ENCODE measurements at regions not wholly inside any gene's neighbourhood (a gene's known extent, or its start where the extent isn't known, plus 50 kb on each side); places are given as distances from the start of the nearest gene placed in this dataset.

DNA sequence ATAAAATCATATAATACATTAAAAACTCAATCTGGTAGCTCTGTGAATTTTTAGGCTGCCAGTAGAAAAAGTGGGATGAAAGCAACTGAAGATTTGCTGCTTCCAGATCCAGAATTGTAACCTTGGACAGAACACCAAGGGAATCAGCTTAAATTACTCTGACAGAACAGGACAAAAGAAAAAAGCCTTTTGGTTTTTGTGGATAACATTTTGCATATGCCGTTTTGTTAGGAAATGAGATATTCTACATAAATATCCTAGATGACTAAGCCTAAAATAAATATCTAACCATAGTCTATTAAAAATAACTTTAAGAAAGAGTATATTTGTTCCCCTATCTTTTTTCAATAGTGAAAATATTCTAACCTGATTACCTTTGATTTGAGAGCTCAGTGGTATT lies 148.7 kb upstream of the DOCK10 start:
- Histone ChIP-seq H3K4me1 (ENCODE audit: control insufficient read depth, insufficient read depth, low read length) (no peaks in the 10 kb centered on the region), H3K36me3 (ENCODE audit: control insufficient read depth, insufficient read depth, low read length) (no peaks in the 10 kb centered on the region), H3K27me3 (ENCODE audit: control insufficient read depth, insufficient read depth, low read length) (no peaks in the 10 kb centered on the region), H3K9me3 (ENCODE audit: control insufficient read depth, insufficient read depth, low read length) (no peaks in the 10 kb centered on the region), H3K27ac (ENCODE audit: low read length) (no peak overlapping the region), H3K4me3 (ENCODE audit: low read length) (no peak overlapping the region)
- H3K4me1 Mint-ChIP-seq, result no peaks in the 10 kb centered on the region
- H3K9me3 Mint-ChIP-seq, result no peaks in the 10 kb centered on the region
- no peak overlapping the region for H3K27ac Mint-ChIP-seq
- peaks cover 8 to 42% of the 10 kb centered on the region in 2 donors for H3K27me3 Mint-ChIP-seq (ENCODE audit: low read depth in 2 of 2)
- TF ChIP-seq CTCF (IDR thresholded peaks at IDR 0.05), result no peak
- no peak for DNase-seq
- intact Hi-C loops (cut with micrococcal nuclease), result no loop called here
- ATAC-seq, result no peak
- H3K4me3 Mint-ChIP-seq, result no peak overlapping the region
- no CpG with 5 or more reads among the region's 1 CpG for WGBS (ENCODE audit: insufficient coverage)
- H3K36me3 Mint-ChIP-seq, result no peaks in the 10 kb centered on the region

DNA sequence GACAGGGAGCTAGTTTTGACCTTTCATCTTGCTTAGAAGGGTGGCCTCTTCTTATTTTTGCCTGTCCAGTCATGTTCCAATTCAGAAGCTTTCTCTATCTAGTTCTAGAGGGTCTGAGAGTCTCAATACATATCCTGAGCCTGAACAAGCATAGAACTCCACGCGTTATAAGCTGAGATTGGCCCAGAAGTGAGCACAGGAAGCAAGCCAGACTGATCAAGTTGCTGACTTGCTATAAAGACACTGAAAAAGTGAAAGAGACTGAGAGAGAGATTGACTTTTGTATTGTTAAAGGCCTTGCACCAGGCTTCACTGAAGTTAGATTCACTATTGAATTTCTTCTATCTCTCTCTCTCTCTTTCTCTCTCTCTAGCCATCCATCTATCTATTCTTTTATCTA lies 142.7 kb upstream of the DOCK10 start:
- WGBS (ENCODE audit: insufficient coverage), result 95% methylated on average over 2 of the region's 2 CpGs
- Mint-ChIP-seq H3K4me1 (no peaks in the 10 kb centered on the region), H3K27ac (no peak overlapping the region), H3K4me3 (no peak overlapping the region), H3K9me3 (no peaks in the 10 kb centered on the region), H3K36me3 (no peaks in the 10 kb centered on the region), H3K27me3 (ENCODE audit: low read depth in 2 of 2) (peaks cover 5 to 47% of the 10 kb centered on the region in 2 donors)
- no peak for DNase-seq
- no peak for TF ChIP-seq CTCF (IDR thresholded peaks at IDR 0.05)
- Histone ChIP-seq H3K27me3 (ENCODE audit: control insufficient read depth, insufficient read depth, low read length) (no peaks in the 10 kb centered on the region), H3K4me1 (ENCODE audit: control insufficient read depth, insufficient read depth, low read length) (no peaks in the 10 kb centered on the region), H3K9me3 (ENCODE audit: control insufficient read depth, insufficient read depth, low read length) (no peaks in the 10 kb centered on the region), H3K4me3 (ENCODE audit: low read length) (no peak overlapping the region), H3K36me3 (ENCODE audit: control insufficient read depth, insufficient read depth, low read length) (no peaks in the 10 kb centered on the region), H3K27ac (ENCODE audit: low read length) (no peak overlapping the region)
- intact Hi-C loops (cut with micrococcal nuclease), result no loop called here
- ATAC-seq, result no peak

DNA sequence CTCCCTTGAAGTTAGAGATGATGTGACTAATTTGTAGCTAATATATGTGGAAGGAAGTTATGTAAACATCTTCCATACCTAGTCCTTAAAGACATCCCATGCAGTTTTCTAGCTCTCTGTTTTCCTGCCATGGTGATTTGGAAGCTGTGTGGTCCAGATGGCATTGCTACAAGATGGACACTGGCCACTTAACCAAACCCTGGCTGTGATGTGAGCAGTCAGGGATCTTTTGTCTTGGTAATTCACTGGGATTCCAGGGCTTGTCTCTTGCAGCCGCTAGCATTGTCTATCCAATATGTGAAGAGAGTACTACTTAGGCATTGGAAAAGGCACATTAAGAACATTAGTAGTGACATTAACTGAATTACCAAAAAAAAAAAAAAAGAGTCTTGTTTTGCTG lies 139.9 kb upstream of the DOCK10 start:
- intact Hi-C loops (cut with micrococcal nuclease), result no loop called here
- H3K27me3 ChIP-seq (ENCODE audit: control insufficient read depth, insufficient read depth, low read length), result no peaks in the 10 kb centered on the region
- TF ChIP-seq CTCF (IDR thresholded peaks at IDR 0.05), result no peak
- no peaks in the 10 kb centered on the region for H3K9me3 ChIP-seq (ENCODE audit: control insufficient read depth, insufficient read depth, low read length)
- peaks cover 2 to 19% of the 10 kb centered on the region in 2 donors for H3K27me3 Mint-ChIP-seq (ENCODE audit: low read depth in 2 of 2)
- no peak overlapping the region for H3K27ac ChIP-seq (ENCODE audit: low read length)
- H3K36me3 ChIP-seq (ENCODE audit: control insufficient read depth, insufficient read depth, low read length), result no peaks in the 10 kb centered on the region
- no peaks in the 10 kb centered on the region for H3K9me3 Mint-ChIP-seq
- 100% methylated on average over 1 of the region's 1 CpG for WGBS (ENCODE audit: insufficient coverage)
- H3K4me3 ChIP-seq (ENCODE audit: low read length), result no peak overlapping the region
- DNase-seq (no peak), ATAC-seq (no peak)
- no peaks in the 10 kb centered on the region for H3K36me3 Mint-ChIP-seq
- H3K4me1 ChIP-seq (ENCODE audit: control insufficient read depth, insufficient read depth, low read length), result no peaks in the 10 kb centered on the region
- no peaks in the 10 kb centered on the region for H3K4me1 Mint-ChIP-seq
- H3K4me3 Mint-ChIP-seq, result no peak overlapping the region
- no peak overlapping the region for H3K27ac Mint-ChIP-seq

- Histone ChIP-seq H3K27me3 (ENCODE audit: control insufficient read depth, insufficient read depth, low read length) (no peaks in the 10 kb centered on the region), H3K9me3 (ENCODE audit: control insufficient read depth, insufficient read depth, low read length) (no peaks in the 10 kb centered on the region), H3K36me3 (ENCODE audit: control insufficient read depth, insufficient read depth, low read length) (no peaks in the 10 kb centered on the region), H3K27ac (ENCODE audit: low read length) (no peak overlapping the region), H3K4me3 (ENCODE audit: low read length) (no peak overlapping the region), H3K4me1 (ENCODE audit: control insufficient read depth, insufficient read depth, low read length) (no peaks in the 10 kb centered on the region)
- no peaks in the 10 kb centered on the region for H3K9me3 Mint-ChIP-seq
- H3K27ac Mint-ChIP-seq, result no peak overlapping the region
- peaks cover 0 to under 1% of the 10 kb centered on the region in 2 donors for H3K27me3 Mint-ChIP-seq (ENCODE audit: low read depth in 2 of 2)
- intact Hi-C loops (cut with micrococcal nuclease), result no loop called here
- no peaks in the 10 kb centered on the region for H3K36me3 Mint-ChIP-seq
- H3K4me3 Mint-ChIP-seq, result no peak overlapping the region
- no peak for TF ChIP-seq CTCF (IDR thresholded peaks at IDR 0.05)
- DNase-seq (no peak), ATAC-seq (no peak)
- WGBS (ENCODE audit: insufficient coverage), result 75% methylated on average over 1 of the region's 1 CpG
- no peaks in the 10 kb centered on the region for H3K4me1 Mint-ChIP-seq
Observed at GRCh38 chr2:225177098-225177497, 134.8 kb upstream of the DOCK10 start.
